Psoas muscle (tissue), 7 donors: ENCODE measurements at regions not wholly inside any gene's neighbourhood (a gene's known extent, or its start where the extent isn't known, plus 50 kb on each side); places are given as distances from the start of the nearest gene placed in this dataset.

Experiments
- ATAC-seq, 4 donors: fragments of 200-7000 bp; cut with Tn5 transposase; one replicate each; pipeline ENCODE4 v1.9.1; 2020; ENCODE audit warnings: moderate library complexity in 3 of 4, mild to moderate bottlenecking in 2 of 4
- DNase-seq, 2 donors: peaks; one replicate each; pipeline ENCODE4 v3.0.0-alpha.2; 2020
- H3K27ac ChIP-seq: fragments of 200-600 bp; one replicate; pipeline ENCODE4 v1.8.0; 2022
- H3K27me3 ChIP-seq, 3 donors: fragments of 200-600 bp in 1 of 3; one replicate each; pipeline versions ENCODE4 v1.6.1 to v1.8.0; 2013 to 2022; ENCODE audit warnings: low read length in 2 of 3, mild to moderate bottlenecking in 2 of 3, moderate library complexity in 1 of 3; ENCODE audit not compliant: insufficient read depth in 3 of 3
- H3K36me3 ChIP-seq, 2 donors: fragments of 200-600 bp in 1 of 2; one replicate each; pipeline versions ENCODE4 v1.6.1 to v1.8.0; 2013 to 2022; ENCODE audit warnings: low read depth in 1 of 2, mild to moderate bottlenecking in 1 of 2, moderate library complexity in 1 of 2; ENCODE audit not compliant: insufficient read depth in 1 of 2
- H3K4me1 ChIP-seq: fragments of 200-600 bp; one replicate; pipeline ENCODE4 v1.8.0; 2022
- H3K4me3 ChIP-seq: fragments of 200-600 bp; one replicate; pipeline ENCODE4 v1.8.0; 2022; ENCODE audit warnings: mild to moderate bottlenecking
- H3K9me3 ChIP-seq: fragments of 200-600 bp; one replicate; pipeline ENCODE4 v1.8.0; 2022
- CTCF ChIP-seq: fragments of 200-600 bp; IDR thresholded peaks from one replicate; pipeline ENCODE4 v1.8.0; 2022; ENCODE audit warnings: antibody characterized with exemption
- WGBS, 3 donors: extraction: QIAGEN DNeasy Blood & Tissue Kit; methylation state at CpG; one replicate each; pipeline versions ENCODE4 v1.1.6 to v1.1.7; 2013; 5-methylcytosine and 5-hydroxymethylcytosine counted together
- intact Hi-C, 2 donors: fragments of 100-400 bp; cut with DNase I; formaldehyde crosslinking; loops; one replicate each; pipeline versions ENCODE4 v1.11.0 to v1.14.2; 2022
- donor health status: healthy with polysubstance abuse.
- donor health status: DM: no; HTN: no; CAD: no; lungs with moderate emphysema.
- donor health status: Bipolar disorder and iron deficiency.
- donor health status: healthy.
- donor health status: DM: yes; HTN: yes; CAD: no.
- donor health status: DM: no; HTN: no; CAD: no.
- donor health status: DM: yes; HTN: yes; CAD: no.

DNA sequence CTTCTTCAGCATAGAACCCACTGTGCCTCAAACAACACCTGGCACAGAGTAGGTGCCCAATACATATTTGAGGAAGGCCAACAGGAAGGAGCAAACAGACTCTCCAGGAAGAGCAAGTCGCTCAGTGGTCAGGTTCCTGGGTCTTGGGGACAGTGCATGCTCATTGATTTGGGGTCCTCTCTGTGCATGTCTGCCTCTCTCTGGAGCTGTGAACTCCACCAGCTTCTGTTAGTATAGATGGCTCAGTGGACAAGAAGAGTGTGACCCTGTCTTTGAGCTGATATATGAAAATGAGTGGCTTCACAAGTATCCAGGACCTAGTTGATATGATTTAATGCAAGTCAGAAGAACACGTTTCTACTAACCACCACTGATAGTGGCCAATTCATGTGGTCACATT, 98.7 kb downstream of the KCTD15 start:
- Histone ChIP-seq H3K9me3 (peaks cover 13% of the 10 kb centered on the region), H3K4me1 (no peaks in the 10 kb centered on the region), H3K36me3 (no peaks in the 10 kb centered on the region), H3K27me3 (no peaks in the 10 kb centered on the region), H3K27ac (no peak overlapping the region), H3K4me3 (no peak overlapping the region)
- intact Hi-C loops = no loop called here
- 56 to 71% (median 68%) methylated on average over 2 of the region's 2 CpGs for WGBS, 3 donors
- TF ChIP-seq CTCF = no peak
- ATAC-seq = no peak
- DNase-seq = no peak

DNA sequence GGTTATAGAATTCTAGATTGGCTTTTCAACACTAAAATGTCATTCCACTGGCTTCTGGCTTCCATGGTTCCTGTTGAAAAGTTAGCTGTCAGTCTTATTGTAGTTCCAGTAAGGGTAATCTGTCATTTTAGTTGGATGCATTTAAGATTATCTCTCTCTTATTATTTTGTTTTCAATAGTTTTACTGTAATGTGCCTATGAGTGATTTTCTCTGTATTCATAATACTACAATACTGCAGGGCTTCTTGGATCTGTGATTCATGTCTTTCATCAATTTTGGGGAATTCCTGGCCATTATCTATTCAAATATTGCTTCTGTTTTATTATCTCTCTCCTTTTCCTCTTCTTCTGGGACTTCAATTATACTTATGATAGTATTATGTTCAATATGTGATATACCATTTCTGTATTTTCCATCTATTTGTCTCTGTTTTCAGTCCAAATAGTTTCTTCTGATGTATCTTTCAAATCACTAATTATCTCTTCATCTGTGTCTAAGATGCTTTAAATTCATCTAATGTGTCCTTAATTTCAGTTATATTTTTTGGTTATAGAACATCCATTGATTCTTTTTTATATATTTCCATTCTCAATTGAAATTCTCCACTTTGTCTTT, 101.5 kb downstream of the KCTD15 start:
- Histone ChIP-seq H3K27ac (no peak overlapping the region), H3K27me3 (peaks cover 0 to 11% (median 0%) of the 10 kb centered on the region in 3 donors), H3K4me3 (no peak overlapping the region), H3K4me1 (no peaks in the 10 kb centered on the region), H3K9me3 (peaks cover 13% of the 10 kb centered on the region), H3K36me3 (no peaks in the 10 kb centered on the region)
- no peak for TF ChIP-seq CTCF
- ATAC-seq (no peak), DNase-seq (no peak)
- intact Hi-C loops = no loop called here

DNA sequence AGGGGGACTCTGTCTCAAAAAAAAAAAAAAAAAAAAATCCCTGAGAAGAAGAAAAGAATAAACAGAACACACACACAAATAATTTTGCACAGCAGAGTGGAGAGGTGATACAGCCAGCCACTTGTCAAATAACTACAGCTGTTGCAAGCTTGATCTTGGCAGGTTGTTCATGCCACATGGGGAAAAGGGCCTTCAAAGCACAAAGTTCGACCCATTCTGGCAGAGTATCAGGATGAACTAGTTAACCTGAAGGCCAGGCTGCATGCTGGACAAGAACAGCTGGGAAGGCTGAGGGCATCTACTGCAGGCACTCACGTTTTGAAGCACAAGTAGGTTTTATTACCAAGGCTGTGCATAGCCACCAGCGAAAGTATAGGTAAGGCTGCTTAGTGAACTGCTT, 104.1 kb downstream of the KCTD15 start:
- Histone ChIP-seq H3K4me3 (no peak overlapping the region), H3K27me3 (peaks cover 0 to 27% (median 7%) of the 10 kb centered on the region in 3 donors), H3K4me1 (no peaks in the 10 kb centered on the region), H3K27ac (no peak overlapping the region), H3K9me3 (peaks cover 13% of the 10 kb centered on the region), H3K36me3 (no peaks in the 10 kb centered on the region)
- intact Hi-C loops = loop anchor here in 1 of 2 donors (10.0 kb wide), 1 partner anchor 106 kb away; the partner anchor contains the start of gene KCTD15
- DNase-seq (no peak), ATAC-seq (no peak)
- no peak for TF ChIP-seq CTCF
- 33 to 41% (median 38%) methylated on average over 3 of the region's 3 CpGs for WGBS, 3 donors

- TF ChIP-seq CTCF = no peak
- Histone ChIP-seq H3K4me3 (no peak overlapping the region), H3K9me3 (peaks cover 13% of the 10 kb centered on the region), H3K4me1 (no peaks in the 10 kb centered on the region), H3K36me3 (no peaks in the 10 kb centered on the region), H3K27ac (no peak overlapping the region), H3K27me3 (peaks cover 0 to 43% (median 12%) of the 10 kb centered on the region in 3 donors)
- DNase-seq (no peak), ATAC-seq (no peak)
- intact Hi-C loops = loop anchor here in 1 of 2 donors (10.0 kb wide), 1 partner anchor 108 kb away; the partner anchor contains the start of gene KCTD15
- 52 to 67% (median 63%) methylated on average over 3 of the region's 3 CpGs for WGBS, 3 donors
These were observed 105.7 kb downstream of the KCTD15 start for GRCh38 chr19:33902395-33902794.
